ENCODE measurements at regions not wholly inside any gene's neighbourhood (a gene's known extent, or its start where the extent isn't known, plus 50 kb on each side); places are given as distances from the start of the nearest gene placed in this dataset.
"Not testable (repeated sequence)": the region's sequence is repeated elsewhere in the genome, so short reads cannot be mapped to it uniquely, and the experiment has no call there.

- DNase-seq (ENCODE audit: low read depth), result no peak
These were observed 301.7 kb upstream of the PTCHD4 start for GRCh38 chr6:48412656-48413055.

GRCh38 chr6:48404927-48405326 is 293.9 kb upstream of the PTCHD4 start:
- DNase-seq (ENCODE audit: low read depth), result no peak

- no peak for DNase-seq (ENCODE audit: low read depth)
These were observed 292.6 kb upstream of the PTCHD4 start for GRCh38 chr6:48403587-48403986.

GRCh38 chr6:48401016-48401415 is 290.0 kb upstream of the PTCHD4 start:
- no peak for DNase-seq (ENCODE audit: low read depth)

- no peak for DNase-seq (ENCODE audit: low read depth)
These were observed 286.9 kb upstream of the PTCHD4 start for GRCh38 chr6:48397887-48398286.

GRCh38 chr6:48389146-48390043 is 278.4 kb upstream of the PTCHD4 start:
- no peak for DNase-seq (ENCODE audit: low read depth)

GRCh38 chr6:48388044-48388443 is 277.0 kb upstream of the PTCHD4 start:
- DNase-seq (ENCODE audit: low read depth), result no peak

GRCh38 chr6:48378884-48379407 is 267.9 kb upstream of the PTCHD4 start:
- DNase-seq (ENCODE audit: low read depth), result no peak

GRCh38 chr6:48377115-48377514 is 266.1 kb upstream of the PTCHD4 start:
- DNase-seq (ENCODE audit: low read depth), result no peak

- DNase-seq (ENCODE audit: low read depth), result not testable (repeated sequence)
These were observed 260.2 kb upstream of the PTCHD4 start for GRCh38 chr6:48371226-48371625.

GRCh38 chr6:48369100-48369499 is 258.1 kb upstream of the PTCHD4 start:
- DNase-seq (ENCODE audit: low read depth), result no peak

GRCh38 chr6:48325701-48326100 is 214.7 kb upstream of the PTCHD4 start:
- DNase-seq (ENCODE audit: low read depth), result peak; percentile 81

GRCh38 chr6:48318670-48319069 is 207.7 kb upstream of the PTCHD4 start:
- peak; percentile 35 for DNase-seq (ENCODE audit: low read depth)

GRCh38 chr6:48315915-48316314 is 204.9 kb upstream of the PTCHD4 start:
- DNase-seq (ENCODE audit: low read depth), result peak; percentile 55

- DNase-seq (ENCODE audit: low read depth), result peak; percentile 89
These were observed 204.2 kb upstream of the PTCHD4 start for GRCh38 chr6:48315051-48315719.

GRCh38 chr6:48311301-48311700 is 200.3 kb upstream of the PTCHD4 start:
- DNase-seq (ENCODE audit: low read depth), result peak; percentile 7

- no peak for DNase-seq (ENCODE audit: low read depth)
These were observed 196.6 kb upstream of the PTCHD4 start for GRCh38 chr6:48307573-48307972.

- no peak for DNase-seq (ENCODE audit: low read depth)
These were observed 179.6 kb upstream of the PTCHD4 start for GRCh38 chr6:48290595-48290994.

- peak; percentile 19 for DNase-seq (ENCODE audit: low read depth)
These were observed 178.8 kb upstream of the PTCHD4 start for GRCh38 chr6:48289841-48290240.

- peak; percentile 7 for DNase-seq (ENCODE audit: low read depth)
These were observed 170.2 kb upstream of the PTCHD4 start for GRCh38 chr6:48281217-48281616.

- DNase-seq (ENCODE audit: low read depth), result no peak
These were observed 169.1 kb upstream of the PTCHD4 start for GRCh38 chr6:48280035-48280620.

- no peak for DNase-seq (ENCODE audit: low read depth)
These were observed 167.3 kb upstream of the PTCHD4 start for GRCh38 chr6:48278261-48278660.

GRCh38 chr6:48272518-48272917 is 161.5 kb upstream of the PTCHD4 start:
- no peak for DNase-seq (ENCODE audit: low read depth)

Measured in M059J (cell line).